ENCODE measurements at regions not wholly inside any gene's neighbourhood (a gene's known extent, or its start where the extent isn't known, plus 50 kb on each side); places are given as distances from the start of the nearest gene placed in this dataset.
"Not testable (repeated sequence)": the region's sequence is repeated elsewhere in the genome, so short reads cannot be mapped to it uniquely, and the experiment has no call there.

- TF ChIP-seq CTCF (IDR thresholded peaks at IDR 0.05; ENCODE audit: low read depth, low read length, poor library complexity, severe bottlenecking); EZH2phosphoT487 (IDR thresholded peaks at IDR 0.05; ENCODE audit: borderline replicate concordance, low read length): not testable (repeated sequence)
Observed at GRCh38 chr15:88965097-88965496, 51.9 kb upstream of the MFGE8 start.

Data from DOHH2 (cell line).